Activated CD8-positive, alpha-beta memory T cell treated with anti-CD3 and anti-CD28 coated beads for 48 hours (primary cell): ENCODE measurements at regions not wholly inside any gene's neighbourhood (a gene's known extent, or its start where the extent isn't known, plus 50 kb on each side); places are given as distances from the start of the nearest gene placed in this dataset.
"Not testable (repeated sequence)": the region's sequence is repeated elsewhere in the genome, so short reads cannot be mapped to it uniquely, and the experiment has no call there.

Experiments
- DNase-seq, 3 experiments: peaks; one replicate each; pipeline ENCODE4 v3.0.0-alpha.2; 2020; ENCODE audit warnings: low read depth in 2 of 3, low spot score in 2 of 3

DNA sequence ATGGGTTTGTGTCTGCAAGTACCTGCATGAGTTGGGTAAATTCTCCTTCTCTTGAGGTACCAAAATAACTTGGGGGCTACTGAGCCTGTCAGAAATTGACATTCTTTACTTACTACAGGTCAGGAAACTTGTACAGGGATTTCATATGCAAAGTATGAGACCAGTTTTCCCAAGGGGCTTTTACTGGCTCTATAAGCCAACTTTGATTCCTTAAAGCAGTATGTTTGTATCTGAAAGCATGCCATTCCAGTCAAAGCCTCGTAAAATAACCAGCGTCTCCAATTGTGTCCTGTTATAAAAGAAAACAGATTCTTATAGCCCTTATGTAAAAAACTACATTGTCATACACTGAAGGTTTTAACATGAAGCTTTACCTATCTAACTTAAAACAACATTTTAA lies 90.2 kb downstream of the ZNF467 start:
- no peak for DNase-seq

DNA sequence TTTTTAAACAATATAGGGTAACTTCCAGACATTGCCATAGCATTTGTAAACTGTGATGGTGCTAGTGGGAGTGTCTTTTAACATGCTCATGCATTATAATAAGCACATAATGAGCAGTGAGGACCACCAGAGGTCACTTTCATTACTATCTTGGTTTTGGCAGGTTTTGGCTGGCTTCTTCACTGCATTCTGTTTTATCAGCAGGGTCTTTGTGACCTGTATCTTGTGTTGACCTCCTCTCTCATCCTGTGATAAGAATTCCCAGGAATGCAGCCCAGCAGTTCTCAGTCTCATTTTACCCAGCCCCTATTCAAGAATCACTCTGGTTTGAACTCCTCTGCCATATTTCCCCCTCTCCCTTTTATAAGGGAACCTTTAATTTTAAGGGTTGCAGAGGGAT lies 91.3 kb downstream of the ZNF467 start:
- DNase-seq, result no peak

DNA sequence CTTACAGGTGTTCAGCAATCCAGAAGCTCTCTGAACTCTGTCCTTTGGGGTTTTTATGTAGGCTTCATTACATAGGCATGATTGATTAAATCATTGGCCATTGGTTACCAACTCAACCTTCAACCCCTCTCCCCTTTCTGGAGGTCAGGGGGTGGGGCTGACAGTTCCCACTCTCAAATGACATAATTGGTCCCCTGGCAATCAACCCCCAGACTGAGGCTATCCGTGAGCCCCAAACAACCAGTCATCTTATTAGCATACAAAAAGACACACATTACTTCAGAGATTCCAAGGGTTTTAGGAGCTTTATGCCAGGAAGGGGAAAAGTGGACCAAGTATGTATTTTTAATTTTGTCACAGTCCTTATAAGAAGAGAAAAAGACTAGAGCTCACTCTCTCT lies 92.1 kb downstream of the ZNF467 start:
- DNase-seq, result no peak

DNA sequence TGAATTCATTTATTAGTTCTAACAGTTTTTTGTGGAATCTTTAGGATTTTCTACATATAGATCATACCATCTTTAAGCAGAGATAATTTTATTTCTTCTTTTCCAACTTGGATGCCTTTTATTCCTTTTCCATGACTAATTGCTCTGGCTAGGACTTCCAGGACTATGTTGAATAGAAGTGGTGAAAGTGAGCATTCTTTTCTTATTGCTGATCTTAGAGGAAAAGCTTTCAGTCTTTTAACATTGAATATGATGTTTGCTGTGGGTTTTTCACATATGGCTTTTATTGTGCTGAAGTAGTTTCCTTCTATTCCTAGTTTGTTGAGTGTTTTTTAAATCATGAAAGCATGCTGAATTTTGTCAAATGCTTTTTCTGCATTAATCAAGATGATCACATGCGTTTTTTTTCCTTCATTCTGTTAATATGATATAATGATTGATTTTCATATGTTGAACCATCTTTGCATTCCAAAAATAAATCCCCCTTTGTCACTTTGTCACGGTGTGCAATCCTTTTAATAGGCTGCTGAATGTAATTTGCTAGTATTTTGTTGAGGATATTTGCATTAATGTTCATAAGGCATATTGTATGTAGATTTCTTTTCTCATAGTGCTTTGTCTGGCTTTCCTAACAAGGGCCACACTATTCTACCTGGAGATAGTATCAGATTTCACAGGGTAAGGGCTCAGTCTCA lies 92.9 kb downstream of the ZNF467 start:
- no peak for DNase-seq

DNA sequence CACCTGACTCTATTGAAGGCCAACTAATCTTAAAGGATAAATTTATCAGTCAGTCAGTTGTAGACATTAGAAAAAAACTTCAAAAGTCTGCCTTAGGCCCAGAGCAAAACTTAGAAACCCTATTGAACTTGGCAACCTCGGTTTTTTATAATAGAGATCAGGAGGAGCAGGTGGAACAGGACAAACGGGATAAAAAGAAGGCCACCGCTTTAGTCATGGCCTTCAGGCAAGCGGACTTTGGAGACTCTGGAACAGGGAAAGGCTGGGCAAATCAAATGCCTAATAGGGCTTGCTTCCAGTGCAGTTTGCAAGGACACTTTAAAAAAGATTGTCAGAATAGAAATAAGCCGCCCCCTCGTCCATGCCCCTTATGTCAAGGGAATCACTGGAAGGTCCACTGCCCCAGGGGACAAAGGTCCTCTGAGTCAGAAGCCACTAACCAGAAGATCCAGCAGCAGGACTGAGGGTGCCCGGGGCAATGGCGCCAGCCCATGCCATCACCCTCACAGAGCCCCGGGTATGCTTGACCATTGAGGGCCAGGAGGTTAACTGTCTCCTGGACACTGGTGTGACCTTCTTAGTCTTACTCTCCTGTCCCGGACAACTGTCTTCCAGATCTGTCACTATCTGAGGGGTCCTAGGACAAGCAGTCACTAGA lies 98.5 kb downstream of the ZNF467 start:
- not testable (repeated sequence) for DNase-seq

DNA sequence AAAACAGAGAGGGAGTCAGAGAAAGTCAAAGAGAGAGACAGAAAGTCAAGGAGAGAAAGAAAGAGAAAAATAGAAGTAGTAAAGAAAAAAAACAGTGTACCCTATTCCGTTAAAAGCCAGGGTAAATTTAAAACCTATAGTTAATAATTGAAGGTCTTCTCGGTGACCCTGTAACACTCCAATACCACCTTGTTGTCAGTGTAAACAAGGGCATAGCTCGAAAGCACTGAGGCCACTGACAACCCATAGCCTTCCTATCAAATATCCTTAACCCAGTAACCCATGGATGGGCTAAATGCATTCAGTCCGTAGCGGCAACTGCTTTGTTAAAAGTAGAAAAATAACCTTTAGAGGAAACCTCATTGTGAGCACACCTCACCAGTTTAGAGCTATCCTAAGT lies 100.4 kb downstream of the ZNF467 start:
- DNase-seq, result no peak

DNA sequence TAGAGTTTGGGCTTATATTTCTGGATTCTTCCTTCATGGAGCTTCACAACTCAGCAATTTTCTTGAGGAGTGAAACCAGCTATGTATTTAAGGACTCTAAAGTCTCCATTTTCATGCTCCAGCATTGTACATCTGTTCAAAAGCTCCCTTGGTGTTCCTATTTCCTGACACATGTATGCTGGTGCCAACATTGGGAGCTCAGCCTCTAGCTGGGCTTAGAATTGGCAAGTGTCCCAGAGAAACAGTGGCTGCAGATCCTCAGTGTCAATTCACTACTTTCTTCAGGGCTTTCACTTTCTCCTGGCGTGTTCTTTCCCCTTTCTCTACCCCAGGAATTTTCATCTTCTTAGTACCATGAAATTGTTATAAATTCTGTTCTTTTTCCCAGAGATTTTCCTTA lies 103.1 kb downstream of the ZNF467 start:
- DNase-seq, result no peak

DNA sequence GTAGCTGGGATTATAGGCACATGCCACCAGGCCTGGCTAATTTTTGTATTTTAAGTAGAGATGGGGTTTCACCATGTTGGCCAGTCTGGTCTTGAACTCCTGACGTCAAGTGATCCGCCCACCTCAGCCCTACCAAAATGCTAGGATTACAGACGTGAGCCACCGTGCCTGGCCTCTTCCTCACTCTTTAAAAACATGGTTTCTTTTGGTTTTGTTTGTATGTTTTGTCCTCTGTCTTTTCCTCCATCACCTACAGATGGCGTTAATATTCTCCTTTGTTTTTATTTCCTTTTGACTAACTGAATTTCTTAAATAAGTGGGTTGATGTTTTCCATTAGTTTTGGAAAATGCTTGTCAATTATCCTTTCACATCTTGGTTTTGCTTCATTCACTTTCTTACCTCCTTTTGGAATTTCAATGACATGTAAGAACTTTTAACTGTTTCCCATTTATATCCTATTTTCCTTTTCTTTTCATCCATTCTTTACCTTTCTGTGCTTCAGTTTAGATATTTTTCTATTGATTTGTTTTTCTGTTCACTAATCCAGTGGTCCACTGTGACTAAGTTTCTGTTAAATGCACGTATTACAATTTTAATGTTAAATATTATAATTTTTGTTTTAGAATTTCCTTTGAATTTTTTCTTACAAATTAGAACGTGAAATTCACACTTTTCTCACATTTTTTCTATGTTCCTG lies 104.1 kb downstream of the ZNF467 start:
- no peak for DNase-seq

DNA sequence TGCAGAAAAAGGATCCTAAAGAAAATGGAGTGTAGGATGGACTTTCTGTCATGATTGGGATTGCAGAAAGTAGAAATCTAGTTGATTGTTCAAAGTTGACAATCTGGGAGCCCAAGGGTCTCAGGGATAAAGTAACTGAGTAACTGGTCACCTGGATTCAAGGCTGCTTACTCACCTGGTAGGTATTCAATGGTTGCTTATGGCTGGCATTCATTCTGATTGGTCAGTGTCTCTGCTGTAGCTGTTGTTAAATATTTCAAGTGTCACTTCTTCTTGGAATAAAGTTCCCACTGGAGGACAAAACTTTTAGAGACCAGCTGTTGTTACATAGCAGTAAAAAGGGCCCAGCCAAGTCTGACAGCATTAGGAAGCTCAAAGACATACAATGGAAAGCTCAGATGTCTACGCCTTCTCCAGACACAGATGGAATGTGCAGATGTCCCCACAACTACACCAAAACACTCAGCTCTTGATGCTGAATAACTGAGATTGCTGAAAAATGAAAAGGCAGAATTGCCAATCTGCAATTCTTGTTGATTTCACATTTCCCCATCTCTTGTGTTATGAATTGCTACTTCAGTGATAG lies 106.9 kb downstream of the ZNF467 start:
- DNase-seq, result no peak

DNA sequence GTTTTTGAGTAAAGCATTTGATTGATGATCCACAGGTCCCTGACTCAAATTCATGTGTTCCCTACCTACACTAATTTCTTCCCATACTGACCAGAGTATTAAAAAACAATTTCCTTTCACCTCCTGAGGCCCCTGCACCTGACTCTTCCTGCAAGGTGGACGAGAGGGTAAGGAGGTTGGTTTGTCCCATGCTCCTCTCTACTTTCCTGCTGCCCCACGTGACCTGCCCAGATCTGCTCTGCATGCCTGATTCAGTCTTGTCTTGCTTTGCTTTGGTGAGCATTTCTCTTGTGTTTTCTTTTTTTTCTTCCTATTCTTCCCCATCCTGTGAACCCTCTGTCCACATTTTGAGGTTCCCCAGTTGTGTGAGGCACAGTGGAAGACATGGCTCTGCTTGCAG lies 107.8 kb downstream of the ZNF467 start:
- DNase-seq, result not testable (repeated sequence)

DNA sequence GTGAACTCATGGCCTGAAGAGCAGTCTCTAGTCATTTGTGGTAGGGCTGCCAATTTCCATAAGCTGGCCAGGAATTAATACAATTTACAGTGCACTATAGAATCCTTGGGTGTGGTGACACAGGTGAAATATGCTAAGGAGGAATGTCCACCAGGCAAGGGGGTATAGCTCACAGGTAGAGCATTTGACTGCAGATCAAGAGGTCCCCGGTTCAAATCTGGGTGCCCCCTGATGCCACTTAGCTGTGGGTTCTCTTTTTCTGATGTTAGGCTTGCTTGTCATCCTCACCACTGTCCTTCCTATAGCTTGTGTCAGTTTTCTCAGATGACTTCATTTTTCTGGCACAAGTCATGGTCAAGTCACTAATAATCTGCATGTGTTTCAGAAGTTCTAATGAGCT lies 108.7 kb downstream of the ZNF467 start:
- no peak for DNase-seq

DNA sequence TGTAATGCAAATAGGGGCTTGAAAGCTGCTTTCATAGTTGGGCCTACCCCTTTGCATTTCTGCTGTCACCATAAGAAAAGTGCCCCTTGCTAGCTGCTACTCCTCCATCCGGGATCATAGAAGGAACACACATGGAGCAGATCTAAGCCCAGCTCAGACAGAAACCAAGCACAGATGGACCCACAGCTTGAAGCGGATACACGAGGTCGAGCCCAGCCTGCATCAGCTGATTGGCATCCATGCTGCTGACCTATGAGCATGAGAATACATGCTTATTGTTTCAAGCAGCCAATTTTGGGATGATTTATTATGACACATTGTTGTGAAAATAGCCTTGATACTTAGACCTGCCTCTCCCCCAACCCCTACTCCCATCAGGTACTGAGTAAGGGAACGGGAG lies 109.2 kb downstream of the ZNF467 start:
- DNase-seq, result no peak

DNA sequence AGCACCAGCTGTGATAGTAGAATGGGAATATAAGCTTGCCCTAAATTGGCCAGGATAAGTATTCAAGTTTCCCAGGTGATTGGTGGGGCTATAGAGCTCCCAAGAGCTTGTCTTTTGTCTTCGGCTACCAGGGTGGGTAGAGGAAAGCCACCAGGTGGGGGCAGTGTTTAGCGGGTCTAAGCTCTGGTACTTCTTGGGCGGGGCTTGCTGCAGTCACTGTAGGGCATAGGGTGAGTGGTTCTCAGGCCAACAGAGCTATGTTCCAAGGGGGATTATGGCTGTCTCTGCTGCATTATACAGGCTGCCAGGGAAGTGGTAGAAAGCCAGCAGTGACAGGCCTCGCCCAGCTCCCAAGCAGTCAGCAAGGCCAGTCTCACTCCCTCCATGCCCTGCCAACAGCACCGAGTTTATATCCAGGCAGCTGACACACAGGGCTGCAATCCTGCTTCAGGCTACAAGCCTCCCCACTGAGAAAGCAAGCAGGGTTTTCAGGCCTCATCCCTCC lies 110.7 kb downstream of the ZNF467 start:
- peak; percentile 18 to 41 (median 28) for DNase-seq

DNA sequence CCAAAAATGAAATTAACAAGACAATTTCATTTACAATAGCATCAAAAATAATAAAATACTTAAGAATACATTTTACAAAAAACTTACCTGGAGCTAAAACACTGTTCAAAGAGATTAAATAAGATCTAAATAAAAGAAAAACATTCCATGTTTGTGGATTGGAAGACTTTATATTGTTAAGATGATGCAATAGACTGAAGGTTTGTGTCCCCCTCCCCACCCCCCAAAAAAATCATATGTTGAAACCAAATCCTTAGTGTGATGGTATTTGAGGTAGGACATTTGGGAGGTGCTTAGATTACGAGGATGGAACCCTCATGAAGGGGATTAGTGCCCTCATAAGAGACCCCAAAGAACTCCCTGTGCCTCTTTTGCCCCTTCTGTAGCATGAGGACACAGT lies 117.6 kb downstream of the ZNF467 start:
- no peak for DNase-seq

DNA sequence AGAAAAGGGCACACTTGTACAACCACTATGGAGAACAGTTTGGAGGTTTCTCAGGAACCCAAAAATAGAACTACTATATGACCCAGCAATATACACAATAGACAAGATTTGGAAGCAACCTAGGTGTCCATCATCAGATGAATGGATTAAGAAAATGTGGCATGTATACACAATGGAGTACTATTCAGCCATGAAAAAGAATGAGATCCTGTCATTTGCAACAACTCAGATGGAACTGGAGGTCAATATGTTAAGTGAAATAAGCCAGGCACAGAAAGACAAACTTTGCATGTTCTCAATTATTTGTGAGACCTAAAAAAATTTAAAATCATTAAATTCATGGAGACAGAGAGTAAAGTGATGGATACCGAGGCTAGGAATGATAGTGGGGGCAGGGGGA lies 118.8 kb downstream of the ZNF467 start:
- DNase-seq, result no peak

DNA sequence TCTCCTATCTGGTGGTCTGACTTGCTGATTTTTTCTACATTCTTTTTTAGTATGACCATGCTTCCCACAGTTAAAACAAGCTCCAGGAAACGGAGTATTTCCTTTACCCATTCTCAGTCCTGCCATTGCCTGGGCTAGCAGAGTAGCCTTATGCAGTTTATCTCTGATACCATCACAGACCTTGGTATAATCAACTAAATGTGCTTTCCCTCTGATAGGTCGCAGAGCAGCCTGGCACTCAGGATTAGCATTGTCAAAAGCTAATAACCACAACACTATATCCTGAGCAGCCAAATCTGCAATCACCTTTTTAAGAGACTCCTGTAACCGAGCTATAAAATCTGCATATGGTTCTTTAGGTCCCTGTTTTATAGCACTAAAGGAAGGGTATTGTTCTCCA lies 123.2 kb downstream of the ZNF467 start:
- not testable (repeated sequence) for DNase-seq

DNA sequence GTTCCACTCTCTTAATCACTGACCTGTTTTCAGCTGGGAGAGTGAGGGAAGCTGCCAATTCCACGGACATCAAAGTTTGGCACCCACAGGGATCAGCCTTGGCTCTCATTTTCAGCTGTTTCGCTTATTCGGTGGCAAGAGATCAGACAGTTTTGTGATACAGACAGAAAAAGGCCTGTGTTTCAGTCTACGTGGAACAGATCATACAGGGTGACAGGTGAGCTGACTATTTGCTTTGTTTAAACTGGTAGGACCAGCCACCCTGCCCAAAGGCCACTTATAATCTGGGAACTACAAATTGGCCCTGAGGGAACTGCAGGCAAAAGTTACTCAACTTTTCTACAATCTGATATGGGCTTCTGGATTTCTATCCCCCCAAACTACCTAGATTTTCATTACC lies 128.6 kb downstream of the ZNF467 start:
- no peak for DNase-seq

DNA sequence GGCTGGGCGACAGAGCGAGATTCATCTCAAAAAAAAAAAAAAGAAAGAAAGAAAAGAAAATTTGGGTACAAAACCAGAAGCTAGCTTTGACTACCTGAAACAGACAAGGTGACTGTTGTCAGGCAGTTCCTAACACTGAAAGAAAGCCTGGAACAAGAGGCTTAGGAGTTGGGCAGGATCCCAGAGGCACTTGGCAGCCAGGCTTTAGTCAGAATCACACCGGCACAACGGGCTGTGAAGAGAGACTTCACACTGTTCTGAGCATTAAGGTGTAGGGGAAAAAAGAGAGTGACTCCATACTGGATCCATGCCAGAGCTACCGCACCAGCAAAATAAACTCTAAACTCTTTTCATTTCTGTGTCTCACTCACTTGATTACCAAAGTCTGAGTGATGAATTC lies 130.8 kb downstream of the ZNF467 start:
- no peak for DNase-seq

DNA sequence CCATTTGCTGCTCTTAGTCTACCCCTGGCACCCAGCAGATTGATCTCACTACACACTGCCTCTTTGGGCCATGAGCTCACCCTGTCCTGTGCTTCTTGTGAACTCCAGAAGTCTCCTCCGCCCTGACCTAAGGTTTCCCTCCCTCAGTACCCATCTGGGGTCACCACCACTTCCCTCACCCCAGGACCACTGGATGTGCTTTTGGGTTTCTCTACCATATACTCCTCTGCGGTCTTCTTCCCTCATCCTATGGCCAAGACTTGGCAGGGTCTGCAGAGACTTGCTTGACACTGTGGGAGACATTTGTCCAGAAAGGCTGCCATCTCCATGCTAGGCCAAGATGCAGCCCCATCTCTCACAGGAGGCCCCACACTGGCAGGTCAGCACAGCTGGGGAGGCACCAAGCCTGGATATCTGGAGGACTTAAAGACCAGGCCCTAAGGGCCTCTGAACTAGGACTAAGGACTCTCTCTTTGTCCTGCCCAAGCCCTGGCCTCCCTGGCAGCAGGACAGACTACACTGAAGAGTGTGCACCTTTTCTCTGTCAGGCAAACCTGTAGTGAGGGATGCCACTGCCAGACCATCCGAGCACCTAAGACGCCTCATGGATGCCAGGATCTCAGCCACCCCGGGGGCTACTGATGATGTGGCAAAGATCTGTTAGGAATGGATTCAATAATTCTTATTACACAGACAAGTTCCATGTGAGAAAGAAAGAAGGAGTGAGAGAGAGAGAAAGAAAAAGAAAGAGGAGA lies 134.6 kb downstream of the ZNF467 start:
- no peak for DNase-seq

DNA sequence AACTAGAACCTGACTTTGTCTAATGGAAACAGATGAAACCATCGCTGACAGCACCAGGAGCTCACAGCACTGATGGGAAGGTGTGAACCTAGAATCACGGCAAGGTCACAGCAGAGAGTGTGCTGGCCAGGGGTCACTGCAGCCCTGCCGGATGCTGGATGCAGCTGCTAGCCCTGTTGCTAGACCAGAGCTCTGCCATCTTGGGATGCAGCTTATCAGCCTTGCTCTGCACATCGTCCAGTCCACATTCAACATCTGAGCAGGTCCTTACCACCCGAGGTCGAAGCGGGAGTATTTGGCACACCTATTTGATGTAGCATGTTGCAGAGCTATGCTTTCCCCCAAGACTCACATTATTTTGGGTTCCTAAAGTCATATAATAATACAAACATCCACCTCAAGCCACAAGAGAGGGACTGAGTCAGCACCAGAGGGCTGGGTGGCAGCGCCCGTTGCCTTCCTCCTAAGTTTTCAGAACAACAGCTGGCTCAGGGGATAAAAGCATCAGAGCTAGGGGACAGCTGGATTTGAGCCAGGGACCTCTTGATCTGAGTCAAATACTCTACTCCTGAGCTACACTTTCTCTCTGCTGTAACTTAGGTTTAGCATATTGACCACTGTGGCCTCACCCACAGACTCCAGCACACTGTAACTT lies 135.3 kb downstream of the ZNF467 start:
- DNase-seq, result no peak
